ENCODE measurements at regions not wholly inside any gene's neighbourhood (a gene's known extent, or its start where the extent isn't known, plus 50 kb on each side); places are given as distances from the start of the nearest gene placed in this dataset.
"Not testable (repeated sequence)": the region's sequence is repeated elsewhere in the genome, so short reads cannot be mapped to it uniquely, and the experiment has no call there.

GRCh38 chr3:150149651-150150051 lies 179.0 kb upstream of the PFN2 start:
- DNase-seq: peak; percentile 80

GRCh38 chr3:150148227-150148626 lies 177.5 kb upstream of the PFN2 start:
- DNase-seq: no peak

GRCh38 chr3:150147776-150148175 lies 177.1 kb upstream of the PFN2 start:
- DNase-seq: peak; percentile 78

- no peak for DNase-seq
Observed at GRCh38 chr3:150146991-150147761, 176.5 kb upstream of the PFN2 start.

- no peak for DNase-seq
Observed at GRCh38 chr3:150145659-150146058, 175.0 kb upstream of the PFN2 start.

- DNase-seq: no peak
Observed at GRCh38 chr3:150144191-150144708, 173.6 kb upstream of the PFN2 start.

- DNase-seq: no peak
Observed at GRCh38 chr3:150142936-150143335, 172.2 kb upstream of the PFN2 start.

- DNase-seq: no peak
Observed at GRCh38 chr3:150141790-150142326, 171.2 kb upstream of the PFN2 start.

GRCh38 chr3:150140614-150141321 lies 170.1 kb upstream of the PFN2 start:
- DNase-seq: no peak

- no peak for DNase-seq
Observed at GRCh38 chr3:150138824-150139223, 168.1 kb upstream of the PFN2 start.

- DNase-seq: no peak
Observed at GRCh38 chr3:150136242-150136641, 165.5 kb upstream of the PFN2 start.

- no peak for DNase-seq
Observed at GRCh38 chr3:150135287-150135721, 164.6 kb upstream of the PFN2 start.

- no peak for DNase-seq
Observed at GRCh38 chr3:150133293-150133692, 162.6 kb upstream of the PFN2 start.

GRCh38 chr3:150132101-150132749 lies 161.5 kb upstream of the PFN2 start:
- no peak for DNase-seq

GRCh38 chr3:150131663-150132062 lies 161.0 kb upstream of the PFN2 start:
- no peak for DNase-seq

GRCh38 chr3:150130404-150131100 lies 159.9 kb upstream of the PFN2 start:
- DNase-seq: no peak

- no peak for DNase-seq
Observed at GRCh38 chr3:150129166-150129565, 158.5 kb upstream of the PFN2 start.

- DNase-seq: no peak
Observed at GRCh38 chr3:150128126-150128525, 157.4 kb upstream of the PFN2 start.

GRCh38 chr3:150127011-150127490 lies 156.4 kb upstream of the PFN2 start:
- DNase-seq: no peak

GRCh38 chr3:150124142-150124541 lies 153.4 kb upstream of the PFN2 start:
- no peak for DNase-seq

- not testable (repeated sequence) for DNase-seq
Observed at GRCh38 chr3:150123249-150123648, 152.6 kb upstream of the PFN2 start.

- no peak for DNase-seq
Observed at GRCh38 chr3:150118219-150118618, 147.5 kb upstream of the PFN2 start.

- no peak for DNase-seq
Observed at GRCh38 chr3:150117076-150117475, 146.4 kb upstream of the PFN2 start.
